ENCODE measurements at regions not wholly inside any gene's neighbourhood (a gene's known extent, or its start where the extent isn't known, plus 50 kb on each side); places are given as distances from the start of the nearest gene placed in this dataset.

DNA sequence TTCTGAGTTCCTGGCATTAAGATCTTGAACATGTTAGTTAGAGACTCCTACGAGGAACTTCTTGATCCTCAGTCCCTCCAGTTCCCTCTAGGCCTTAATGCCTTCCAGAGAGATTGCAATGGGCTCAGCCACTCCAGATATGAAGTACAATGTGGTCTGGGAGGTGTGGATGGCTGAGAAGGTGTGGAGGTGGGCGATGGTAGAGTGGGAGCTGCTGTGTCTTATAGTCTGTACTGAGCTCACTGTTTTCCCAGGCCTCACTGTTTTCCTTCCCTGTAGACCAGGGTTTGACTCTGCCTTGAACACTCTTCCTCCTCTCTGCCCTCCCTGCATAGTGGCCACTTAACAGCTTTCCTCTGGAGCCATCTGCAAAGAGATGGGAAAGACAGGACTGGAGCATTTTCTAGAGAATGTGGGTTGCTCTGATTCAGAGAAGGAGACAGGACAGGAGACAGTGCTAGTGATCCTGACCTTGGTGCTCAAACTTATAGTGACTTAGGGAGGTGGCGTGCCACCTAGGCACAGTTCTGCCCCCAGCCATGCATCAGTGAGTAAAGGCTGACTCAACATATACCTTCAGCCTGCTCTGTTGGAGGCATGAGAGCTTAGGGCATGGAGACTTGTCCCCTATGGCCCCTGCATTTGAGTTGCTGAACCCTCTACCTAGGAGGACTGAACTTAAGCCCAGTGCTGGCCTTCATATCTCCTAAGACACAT lies 129.7 kb downstream of the TDRD15 start:
- DNase-seq (ENCODE audit: low spot score): no peak

DNA sequence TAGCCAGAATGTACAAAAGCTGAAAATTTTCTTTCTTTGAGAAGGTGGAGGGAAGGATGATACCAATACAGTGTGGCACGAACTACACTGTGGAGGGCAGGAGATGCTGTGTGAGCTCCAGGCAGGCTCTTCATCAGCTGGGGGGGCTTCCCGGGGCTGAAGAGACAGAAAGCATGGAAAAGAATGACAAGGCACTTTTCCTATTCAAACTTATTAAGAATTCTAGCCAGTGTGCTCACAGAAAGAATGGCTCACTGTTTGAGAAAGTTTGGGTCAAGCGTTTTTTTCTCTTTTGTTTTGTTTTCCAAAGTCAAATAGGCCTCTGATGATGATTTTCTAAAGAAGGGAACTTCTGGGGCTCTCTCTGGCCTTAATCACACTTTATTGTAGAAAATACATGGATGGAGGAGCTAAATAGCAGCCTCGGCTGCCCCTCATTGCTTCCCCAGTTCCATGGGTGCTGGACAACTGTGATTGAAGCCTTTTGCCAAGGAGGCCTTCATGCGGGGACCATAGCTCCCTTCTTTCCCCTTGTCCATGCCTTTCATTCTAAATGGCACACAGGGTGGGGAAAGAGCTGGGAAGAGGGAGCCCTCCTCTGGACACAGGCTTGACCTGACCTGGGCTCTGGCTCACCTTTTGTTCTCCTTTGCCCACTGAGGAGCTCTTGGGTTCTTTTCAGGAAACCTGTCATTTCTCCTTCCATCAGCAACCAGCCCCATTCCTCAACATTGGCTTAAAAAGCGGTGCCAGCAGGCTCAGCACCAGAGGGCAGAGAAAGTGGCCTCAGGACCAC lies 130.6 kb downstream of the TDRD15 start:
- DNase-seq (ENCODE audit: low spot score): no peak

DNA sequence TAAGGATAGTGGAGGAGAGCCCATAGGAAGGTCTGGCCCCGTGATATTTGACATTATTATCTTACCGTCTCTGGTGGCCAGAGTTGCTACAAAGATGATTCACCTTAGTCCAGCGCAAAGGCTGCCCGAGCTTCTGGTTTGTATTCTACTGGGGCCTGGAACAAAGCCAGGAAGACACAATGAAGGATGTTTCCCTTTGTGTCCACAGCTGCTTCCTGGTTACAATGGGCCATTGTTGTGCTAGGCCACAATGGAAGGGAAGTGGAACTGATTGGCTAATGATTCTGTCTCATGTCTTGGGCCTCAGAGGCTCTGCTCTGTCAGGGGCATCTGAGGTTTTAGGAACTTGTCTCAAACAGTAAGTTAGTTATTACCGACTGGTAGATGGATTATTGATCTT lies 132.2 kb downstream of the TDRD15 start:
- DNase-seq (ENCODE audit: low spot score): no peak

DNA sequence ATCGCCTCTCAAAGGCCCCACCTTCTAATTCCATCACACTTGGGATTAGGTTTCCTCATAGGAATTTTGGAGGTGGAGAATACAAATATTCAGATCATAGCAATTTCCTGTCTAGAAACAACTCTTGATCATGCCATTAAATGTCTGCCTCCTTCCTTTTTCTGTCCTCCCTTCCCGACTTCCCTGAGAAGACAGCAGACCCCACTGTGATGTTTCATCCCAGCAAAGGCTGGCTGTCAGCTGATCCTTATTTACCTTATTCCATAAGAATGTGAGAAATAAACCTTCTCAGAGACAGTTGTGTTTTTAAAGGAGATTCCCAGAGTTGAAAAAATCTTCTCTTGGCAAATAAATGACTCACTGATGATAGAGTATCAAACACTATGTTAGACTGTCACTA lies 133.9 kb downstream of the TDRD15 start:
- DNase-seq (ENCODE audit: low spot score): no peak

DNA sequence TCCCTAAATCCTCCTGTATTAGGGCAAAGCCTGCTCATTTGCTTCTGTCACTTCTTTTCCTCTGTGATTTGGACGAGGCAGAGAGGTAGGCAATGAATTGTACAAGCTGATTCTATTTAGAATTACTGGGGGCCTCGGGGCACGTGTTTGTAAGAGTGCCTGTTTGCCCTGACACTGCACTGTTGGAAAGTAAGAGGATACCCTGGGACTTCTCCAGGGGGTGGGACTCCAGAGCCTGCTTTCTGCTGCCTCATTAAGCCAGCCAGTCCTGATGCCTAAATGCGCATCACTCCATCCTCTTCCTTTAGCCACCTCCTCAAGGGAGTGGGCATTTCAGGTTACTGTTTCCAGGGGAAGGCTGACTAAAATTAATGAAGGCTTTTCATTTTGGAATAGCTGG lies 134.3 kb downstream of the TDRD15 start:
- no peak for DNase-seq (ENCODE audit: low spot score)

DNA sequence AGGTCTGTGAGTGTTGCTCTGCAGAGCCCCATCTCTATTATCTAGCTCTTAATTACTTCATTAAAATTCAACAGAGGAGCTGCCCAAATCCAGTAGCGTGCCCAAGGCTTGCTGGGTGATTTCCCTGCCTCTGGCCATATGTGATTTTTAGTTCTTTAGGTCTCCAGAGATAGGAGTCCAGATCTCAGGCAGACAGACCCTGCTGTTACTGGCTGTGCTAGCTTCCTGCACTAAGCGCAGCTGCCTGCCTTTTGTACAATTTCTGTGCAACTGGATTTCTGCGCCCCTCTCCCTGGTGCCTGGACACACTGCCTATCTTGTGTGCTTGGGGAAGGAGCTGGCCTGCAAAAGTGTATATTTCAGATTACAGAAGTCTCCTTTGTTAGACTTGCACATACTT lies 136.5 kb downstream of the TDRD15 start:
- no peak for DNase-seq (ENCODE audit: low spot score)

DNA sequence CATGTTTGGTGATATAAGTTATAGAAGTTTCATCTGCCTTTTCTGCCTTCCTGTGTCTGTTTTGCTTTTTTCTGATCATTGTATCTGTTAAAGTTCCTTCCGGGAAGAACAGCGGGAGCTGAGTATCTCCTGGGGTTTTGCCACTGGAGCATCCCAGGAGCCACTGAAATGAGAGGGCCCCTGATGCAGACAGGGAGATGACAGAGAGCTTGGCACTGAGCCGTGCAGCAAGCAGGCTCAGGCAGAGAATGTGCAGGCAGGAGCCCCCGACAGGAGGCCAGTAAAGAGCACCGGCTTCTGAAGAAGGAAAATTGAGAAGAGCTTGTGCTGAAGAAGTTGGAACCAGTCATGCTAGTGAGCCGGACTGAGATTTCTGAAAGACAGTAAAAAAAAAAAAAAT lies 137.8 kb downstream of the TDRD15 start:
- DNase-seq (ENCODE audit: low spot score): no peak

DNA sequence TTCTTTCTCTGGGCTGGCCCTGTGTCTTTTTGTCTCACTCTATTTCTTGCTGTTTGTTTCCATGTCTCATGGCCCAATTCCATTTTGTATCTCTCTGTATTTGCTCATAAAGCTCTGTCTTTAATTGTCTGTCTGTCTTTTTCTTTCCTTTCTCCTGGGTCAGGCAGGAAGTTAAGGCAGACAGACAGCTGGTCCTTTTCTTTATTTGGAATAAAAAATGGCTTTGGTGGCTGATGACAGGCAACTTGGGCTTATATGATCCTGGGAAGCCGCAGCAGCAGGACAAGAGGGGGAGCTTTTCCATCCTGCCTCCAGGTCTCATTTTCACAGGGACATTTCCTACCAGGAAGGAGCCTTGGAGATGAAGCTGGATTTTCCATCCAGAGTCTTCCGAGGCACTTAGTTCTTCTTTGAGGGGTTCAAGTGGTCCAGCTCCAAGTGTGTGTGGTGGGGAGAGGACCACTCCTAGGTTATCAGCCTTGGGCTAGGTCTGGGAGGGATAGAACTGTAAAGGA lies 138.7 kb downstream of the TDRD15 start:
- DNase-seq (ENCODE audit: low spot score): no peak

DNA sequence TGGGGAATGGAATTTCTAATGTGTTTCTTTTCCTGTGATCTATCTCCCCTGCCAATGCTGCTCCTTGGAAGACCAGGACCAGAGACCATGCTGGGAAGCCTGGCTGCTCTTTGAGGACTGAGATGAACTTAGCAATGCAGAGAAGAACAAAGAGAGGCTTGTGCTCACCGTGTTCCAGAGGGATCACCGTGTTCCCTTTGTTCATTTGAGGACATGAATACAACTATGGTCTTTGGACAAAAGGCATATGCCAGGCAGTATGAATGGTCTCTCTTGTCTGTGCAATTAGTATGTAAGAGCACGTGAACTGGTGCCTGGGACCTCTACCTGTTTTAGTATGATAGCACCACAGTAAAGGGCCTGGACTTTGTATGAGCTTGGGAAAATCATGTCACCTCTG lies 139.9 kb downstream of the TDRD15 start:
- DNase-seq (ENCODE audit: low spot score): no peak

DNA sequence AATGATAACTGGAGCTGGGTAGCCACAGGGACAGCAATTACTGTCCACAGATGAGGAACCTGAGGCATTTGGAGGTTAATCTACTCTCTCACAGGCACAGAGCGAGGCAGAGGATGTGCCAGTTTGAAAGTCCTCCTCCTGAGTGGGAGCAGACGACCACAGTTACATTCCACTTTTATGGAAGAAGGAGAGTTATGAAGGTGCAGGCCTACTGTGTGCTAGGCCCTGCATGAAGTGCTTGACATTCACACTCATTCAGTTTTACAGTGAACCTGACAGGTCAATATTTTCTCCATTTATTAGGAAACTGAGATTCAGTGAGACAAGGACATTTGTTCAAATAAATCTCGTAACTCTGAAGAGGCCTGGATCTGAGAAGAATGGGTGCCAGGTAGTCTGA lies 142.0 kb downstream of the TDRD15 start:
- no peak for DNase-seq (ENCODE audit: low spot score)

DNA sequence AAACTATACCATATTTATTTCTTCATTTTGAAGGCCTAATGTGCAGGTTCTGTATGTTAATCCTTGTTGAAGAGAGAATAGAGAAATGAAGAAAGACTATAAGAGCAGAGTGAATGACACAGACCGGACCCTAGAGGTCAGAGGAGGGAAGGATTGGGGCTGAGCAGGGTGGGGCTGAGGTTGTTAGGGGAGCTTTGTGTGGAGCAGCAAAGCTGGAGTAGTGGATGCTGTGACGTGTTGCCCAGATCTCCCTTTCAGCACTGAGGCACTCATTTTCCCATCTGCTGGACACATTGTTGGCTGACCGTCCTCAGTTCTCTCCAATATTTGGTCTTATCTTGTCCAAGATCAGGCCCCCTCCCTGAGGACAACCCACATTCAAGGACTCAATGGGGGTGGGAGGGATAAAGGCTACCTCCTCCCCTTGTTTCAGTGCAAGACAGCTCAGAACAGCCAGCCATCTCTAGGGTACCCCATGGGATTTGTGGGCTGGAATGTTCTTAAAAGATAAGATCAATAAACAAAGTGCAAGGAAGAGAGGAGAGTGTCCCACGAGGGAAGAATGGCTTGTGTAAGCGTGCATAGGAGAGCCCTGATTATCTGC lies 143.6 kb downstream of the TDRD15 start:
- no peak for DNase-seq (ENCODE audit: low spot score)

DNA sequence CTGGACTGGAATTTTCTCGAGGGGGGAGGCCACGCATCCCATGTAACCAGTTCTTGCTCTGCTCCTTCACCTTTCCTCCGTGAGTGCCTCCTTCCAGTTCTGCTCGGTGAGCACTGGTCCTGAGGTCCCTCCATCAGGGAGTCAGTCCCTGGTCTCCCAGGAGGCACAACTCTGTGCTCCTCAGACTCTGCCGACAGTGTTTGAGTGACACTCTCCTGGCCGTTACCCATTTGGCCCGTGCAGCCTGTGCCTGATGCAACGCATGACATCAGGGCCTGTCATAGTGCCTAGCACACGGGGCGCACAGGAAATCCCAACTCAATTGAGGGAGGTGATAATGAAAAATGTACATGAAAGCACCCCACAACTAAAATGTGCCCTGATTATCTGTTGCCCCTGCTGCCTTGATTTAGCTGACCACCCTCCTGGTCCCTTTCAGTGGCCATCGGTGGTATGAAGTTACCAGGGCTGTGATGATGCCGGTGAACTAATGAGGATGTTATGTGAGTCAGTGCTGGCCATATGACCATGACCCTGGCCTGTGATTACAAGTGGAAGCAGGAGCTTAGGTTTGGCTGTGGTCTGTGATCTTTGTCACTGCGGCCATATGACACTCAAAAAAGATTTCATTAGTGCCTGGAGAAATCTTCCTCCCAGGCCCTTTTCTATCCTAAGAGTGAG lies 144.6 kb downstream of the TDRD15 start:
- no peak for DNase-seq (ENCODE audit: low spot score)

DNA sequence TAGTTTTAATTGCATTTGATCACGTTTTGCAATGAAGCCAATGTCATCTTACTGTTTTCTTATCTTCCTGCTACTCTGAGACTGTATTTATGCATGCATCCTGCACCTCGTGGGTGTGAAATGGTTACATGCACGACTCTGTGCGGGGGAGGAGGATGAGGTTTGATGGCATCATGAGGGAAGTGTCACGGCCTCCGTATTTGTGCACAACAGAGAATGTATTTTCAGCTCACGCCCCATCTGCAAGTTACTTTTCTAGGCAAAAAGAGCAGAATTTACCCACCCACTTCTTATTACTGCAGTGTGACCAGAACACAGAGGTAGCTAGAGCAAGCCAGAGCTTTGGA lies 145.1 kb downstream of the TDRD15 start:
- no peak for DNase-seq (ENCODE audit: low spot score)

DNA sequence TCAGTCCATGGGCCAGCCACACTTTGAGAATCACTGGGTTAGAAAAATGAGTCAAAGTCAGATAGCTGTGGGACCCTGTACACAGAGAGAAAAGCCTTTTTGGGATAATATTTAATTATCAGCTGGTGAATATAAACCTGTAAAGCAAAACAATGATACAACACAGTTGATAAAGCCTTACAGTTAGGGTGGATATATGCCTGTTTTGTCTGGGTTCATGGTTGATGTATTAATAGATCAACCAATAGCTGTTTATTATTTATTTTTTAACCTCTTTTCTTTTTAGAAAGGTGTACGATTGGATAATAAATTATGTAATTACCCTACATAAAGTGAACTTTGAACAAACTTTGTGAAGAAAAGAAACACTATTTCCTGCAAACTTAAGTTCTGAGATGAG lies 145.6 kb downstream of the TDRD15 start:
- DNase-seq (ENCODE audit: low spot score): no peak

DNA sequence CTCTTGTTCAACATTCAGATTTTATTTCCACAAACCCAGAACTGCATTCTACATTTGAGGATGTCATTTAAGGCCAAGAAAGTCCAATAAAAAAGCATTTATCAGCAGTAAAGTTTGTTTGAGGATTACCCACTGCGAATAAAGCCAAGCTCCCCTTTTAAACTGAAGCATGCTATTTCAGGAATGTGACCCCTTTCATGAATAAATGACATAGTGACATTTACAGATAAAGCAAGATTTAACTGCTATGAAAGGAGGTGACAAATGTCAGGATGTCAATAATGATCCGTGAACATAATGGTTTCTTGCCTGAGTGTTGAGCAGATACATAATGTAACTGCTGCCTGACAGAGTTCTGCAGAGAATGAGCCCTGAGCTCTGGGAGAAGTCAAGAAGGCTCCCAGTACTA lies 146.3 kb downstream of the TDRD15 start:
- DNase-seq (ENCODE audit: low spot score): no peak

DNA sequence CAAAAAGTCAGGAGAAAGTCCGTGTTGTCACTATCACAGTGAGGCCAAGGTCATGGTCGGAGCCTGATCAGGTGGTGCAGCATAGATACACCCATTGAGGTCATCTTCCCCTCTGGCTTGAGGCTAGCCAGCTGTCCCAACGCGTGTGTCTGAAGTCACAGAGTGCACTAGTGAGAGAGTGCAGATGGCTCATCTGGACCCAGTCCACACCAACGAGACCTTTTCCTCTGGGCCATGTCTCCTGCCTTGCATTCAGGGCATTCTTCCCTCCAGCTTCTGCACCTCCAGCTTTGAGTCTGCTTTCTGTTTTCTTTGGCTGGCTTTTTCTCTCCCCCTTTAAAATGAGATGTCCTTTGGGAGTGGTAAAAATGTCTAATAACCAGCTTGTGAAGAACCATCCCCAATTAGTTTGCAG lies 146.9 kb downstream of the TDRD15 start:
- no peak for DNase-seq (ENCODE audit: low spot score)

DNA sequence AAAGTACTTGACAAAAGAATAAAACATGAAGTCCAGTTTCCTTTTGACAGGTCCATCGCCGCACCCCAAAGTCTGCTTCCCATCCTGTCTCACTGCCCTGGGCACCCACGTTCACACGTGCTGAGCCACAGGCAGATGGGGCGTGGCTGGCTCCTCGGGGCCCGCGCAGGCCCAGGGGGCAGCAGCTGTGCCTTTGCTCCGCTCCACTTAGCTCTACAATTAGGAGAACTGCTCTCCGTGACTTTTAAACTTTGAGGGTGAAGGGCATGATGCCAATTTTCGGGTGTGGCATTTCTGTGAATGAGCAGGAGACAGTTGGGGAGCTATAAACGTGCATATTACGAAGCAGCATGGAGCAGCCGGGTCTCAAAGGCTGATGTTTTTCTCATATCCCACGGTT lies 152.4 kb downstream of the TDRD15 start:
- no peak for DNase-seq (ENCODE audit: low spot score)

DNA sequence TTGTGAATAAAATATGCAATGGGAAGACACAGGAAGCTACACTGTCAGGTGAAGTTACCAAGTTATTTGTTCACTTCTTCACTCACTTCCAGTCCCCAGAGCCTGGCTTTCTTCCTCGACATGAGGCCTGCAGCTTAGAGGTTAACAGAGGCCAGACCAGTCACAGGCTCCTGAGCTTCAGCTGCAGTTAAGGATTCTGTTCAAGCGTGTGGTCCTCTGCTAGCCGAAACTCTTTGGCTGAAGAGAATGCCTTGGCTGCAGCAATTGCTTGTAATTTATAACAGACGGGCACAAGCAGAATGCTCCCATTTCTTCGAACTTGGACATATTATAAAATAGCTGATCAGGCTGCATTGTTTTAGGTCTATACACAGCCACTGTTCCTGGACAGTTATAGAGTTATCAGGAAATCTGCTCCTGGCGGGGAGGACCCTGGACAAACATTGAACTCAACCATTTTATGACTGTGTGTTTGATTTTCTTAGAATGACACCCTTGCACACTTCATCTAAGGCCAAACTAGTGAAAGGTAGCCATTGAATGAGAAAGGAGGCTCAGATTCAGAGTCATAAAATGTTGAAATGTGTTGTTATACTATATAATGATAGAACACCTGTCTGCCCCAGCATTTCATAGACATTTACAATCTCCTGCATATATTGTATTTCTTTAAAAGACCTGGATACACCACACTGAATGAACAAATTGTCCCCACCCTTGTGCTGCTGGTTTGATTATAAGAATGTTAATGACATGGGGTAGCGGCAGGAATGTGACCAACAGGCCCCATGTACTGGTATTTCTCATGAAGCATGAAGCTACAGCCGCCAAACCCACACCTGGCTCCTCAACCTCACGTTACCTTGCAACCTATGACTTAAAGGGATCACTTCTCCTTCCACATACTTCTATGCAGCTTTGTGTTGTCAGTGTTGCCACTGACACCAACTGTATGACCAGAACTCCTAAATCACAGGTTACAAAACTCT lies 153.6 kb downstream of the TDRD15 start:
- no peak for DNase-seq (ENCODE audit: low spot score)

DNA sequence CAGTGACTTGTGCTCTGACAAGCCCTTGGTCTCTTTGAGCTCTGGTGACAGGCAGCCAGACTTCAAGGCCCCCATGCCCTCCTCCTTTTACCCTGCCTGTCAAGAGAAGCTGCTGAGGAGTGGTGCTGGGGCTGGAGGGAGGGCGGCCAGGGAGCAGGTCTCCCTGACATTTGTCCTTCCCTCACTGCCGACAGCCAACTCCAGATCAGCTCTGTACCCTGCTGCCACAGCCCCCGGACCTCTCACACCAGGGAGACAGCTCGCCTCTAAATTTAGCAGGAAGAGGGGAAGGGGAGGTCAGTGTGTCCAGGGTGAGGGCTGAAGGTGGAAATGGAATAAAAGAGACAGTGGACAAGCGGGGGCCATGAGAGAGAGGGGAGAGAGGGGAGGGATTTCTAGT lies 155.8 kb downstream of the TDRD15 start:
- no peak for DNase-seq (ENCODE audit: low spot score)

DNA sequence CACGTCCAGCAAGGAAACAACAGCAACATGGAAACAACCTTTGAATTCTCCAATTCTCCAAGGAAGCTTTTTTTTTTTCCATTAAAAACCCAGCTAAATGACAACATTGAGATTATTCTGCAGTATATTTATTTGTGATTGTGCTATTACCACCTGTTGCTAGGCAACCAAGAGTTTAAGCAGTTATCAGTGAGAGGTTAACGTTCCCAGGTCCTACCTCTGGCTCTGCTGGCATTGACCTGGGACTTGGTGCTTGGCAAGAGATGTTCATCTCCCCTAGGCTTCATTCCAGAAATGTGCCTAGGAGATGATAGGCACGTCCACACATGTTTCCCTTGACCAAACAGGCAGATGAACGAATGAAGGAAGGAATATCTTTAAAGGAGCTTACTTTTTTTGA lies 157.0 kb downstream of the TDRD15 start:
- DNase-seq (ENCODE audit: low spot score): no peak

DNA sequence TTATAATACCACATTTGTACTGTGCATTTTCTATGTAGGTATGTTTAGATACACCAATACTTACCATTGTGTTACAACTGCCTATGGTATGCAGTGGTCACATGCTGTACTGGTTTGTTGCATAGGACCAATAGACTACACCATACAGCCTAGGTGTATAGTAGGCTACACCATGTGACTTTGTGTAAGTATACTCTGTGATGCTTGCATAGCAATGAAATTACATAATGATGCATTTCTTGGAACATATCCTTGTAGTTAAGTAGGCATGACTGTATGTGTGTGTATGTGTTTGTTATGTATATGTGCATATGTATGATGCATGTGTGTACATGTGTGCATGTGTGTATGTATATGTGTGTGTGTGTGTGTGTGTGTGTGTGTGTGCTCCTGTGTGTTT lies 157.6 kb downstream of the TDRD15 start:
- no peak for DNase-seq (ENCODE audit: low spot score)
